H9 (cell line): ENCODE measurements at regions not wholly inside any gene's neighbourhood (a gene's known extent, or its start where the extent isn't known, plus 50 kb on each side); places are given as distances from the start of the nearest gene placed in this dataset.

Experiments used
- DNase-seq: peaks from one replicate; pipeline ENCODE4 v3.0.0-alpha.2; 2017
- H2AFZ ChIP-seq: one replicate; pipeline ENCODE4 v1.6.1; 2013; ENCODE audit warnings: mild to moderate bottlenecking, low read length, control low read depth, moderate library complexity
- H2AK5ac ChIP-seq: 2 replicates; pipeline ENCODE4 v1.6.1; 2013; ENCODE audit warnings: low read length, control low read depth, mixed read lengths; ENCODE audit not compliant: insufficient read length
- H2BK120ac ChIP-seq: one replicate; pipeline ENCODE4 v1.6.1; 2013; ENCODE audit warnings: low read depth, mild to moderate bottlenecking, low read length, control low read depth, inconsistent platforms; ENCODE audit not compliant: poor library complexity, severe bottlenecking
- H2BK12ac ChIP-seq: 2 replicates; pipeline ENCODE4 v1.6.1; 2013; ENCODE audit warnings: low read length, control low read depth, mixed read lengths, low read depth; ENCODE audit not compliant: insufficient read length
- H2BK15ac ChIP-seq: 2 replicates; pipeline ENCODE4 v1.6.1; 2013; ENCODE audit warnings: low read depth, low read length, control low read depth
- H2BK20ac ChIP-seq: one replicate; pipeline ENCODE4 v1.6.1; 2013; ENCODE audit warnings: low read depth, mild to moderate bottlenecking, low read length, control low read depth, inconsistent platforms; ENCODE audit not compliant: poor library complexity, severe bottlenecking
- H2BK5ac ChIP-seq: 2 replicates; pipeline ENCODE4 v1.6.1; 2013; ENCODE audit warnings: low read length, control low read depth, mixed read lengths; ENCODE audit not compliant: insufficient read length
- H3K14ac ChIP-seq: 2 replicates; pipeline ENCODE4 v1.6.1; 2013; ENCODE audit warnings: low read length, control low read depth; ENCODE audit not compliant: insufficient read depth
- H3K18ac ChIP-seq: 2 replicates; pipeline ENCODE4 v1.6.1; 2013; ENCODE audit warnings: low read depth, mild to moderate bottlenecking, mixed read lengths, low read length, control low read depth; ENCODE audit not compliant: insufficient read length
- H3K23ac ChIP-seq: 2 replicates; pipeline ENCODE4 v1.6.1; 2013; ENCODE audit warnings: low read length, control low read depth, mixed read lengths, low read depth; ENCODE audit not compliant: insufficient read length
- H3K23me2 ChIP-seq: 2 replicates; pipeline ENCODE4 v1.6.1; 2013; ENCODE audit warnings: low read depth, mild to moderate bottlenecking, mixed read lengths, low read length, control low read depth; ENCODE audit not compliant: insufficient read length, poor library complexity, severe bottlenecking
- H3K27ac ChIP-seq: 2 replicates; pipeline ENCODE4 v1.5.1; 2013; ENCODE audit warnings: low read length, control low read depth, mixed read lengths, low read depth; ENCODE audit not compliant: insufficient read length
- H3K27me3 ChIP-seq: 2 replicates; pipeline ENCODE4 v1.6.1; 2013; ENCODE audit warnings: low read length, control low read depth, inconsistent platforms; ENCODE audit not compliant: insufficient read depth
- H3K4ac ChIP-seq: 2 replicates; pipeline ENCODE4 v1.6.1; 2013; ENCODE audit warnings: low read depth, mild to moderate bottlenecking, control low read depth, inconsistent platforms, low read length, moderate library complexity
- H3K4me1 ChIP-seq: 2 replicates; pipeline ENCODE4 v1.6.1; 2013; ENCODE audit warnings: low read length, control low read depth, inconsistent platforms; ENCODE audit not compliant: insufficient read depth
- H3K4me2 ChIP-seq: 2 replicates; pipeline ENCODE4 v1.6.1; 2013; ENCODE audit warnings: low read length, control low read depth, mixed read lengths; ENCODE audit not compliant: insufficient read length, insufficient read depth
- H3K56ac ChIP-seq: 2 replicates; pipeline ENCODE4 v1.6.1; 2013; ENCODE audit warnings: low read depth, mild to moderate bottlenecking, mixed read lengths, low read length, control low read depth; ENCODE audit not compliant: insufficient read length
- H3K79me1 ChIP-seq: 2 replicates; pipeline ENCODE4 v1.6.1; 2013; ENCODE audit warnings: low read depth, mild to moderate bottlenecking, moderate library complexity, low read length, control low read depth, inconsistent platforms; ENCODE audit not compliant: insufficient read depth, poor library complexity, severe bottlenecking
- H3K79me2 ChIP-seq: 2 replicates; pipeline ENCODE4 v1.6.1; 2013; ENCODE audit warnings: low read length, control low read depth, inconsistent platforms; ENCODE audit not compliant: insufficient read depth
- H3K9ac ChIP-seq: 2 replicates; pipeline ENCODE4 v1.6.1; 2013; ENCODE audit warnings: low read length, control low read depth, mixed read lengths; ENCODE audit not compliant: insufficient read length; ENCODE audit errors: extremely low read depth
- H3K9me3 ChIP-seq: one replicate; pipeline ENCODE4 v1.6.1; 2013; ENCODE audit warnings: low read depth, low read length, inconsistent platforms; ENCODE audit not compliant: control insufficient read depth
- H3T11ph ChIP-seq: one replicate; pipeline ENCODE4 v1.6.1; 2013; ENCODE audit warnings: mild to moderate bottlenecking, low read length, control low read depth, inconsistent platforms
- H4K20me1 ChIP-seq: one replicate; pipeline ENCODE4 v1.6.1; 2013; ENCODE audit not compliant: control insufficient read depth, insufficient read length, insufficient read depth
- H4K5ac ChIP-seq: 2 replicates; pipeline ENCODE4 v1.6.1; 2013; ENCODE audit warnings: low read depth, mild to moderate bottlenecking, mixed read lengths, low read length, control low read depth; ENCODE audit not compliant: insufficient read length
- H4K8ac ChIP-seq: replicated peaks from 2 replicates; pipeline ENCODE4 v1.6.1; 2013; ENCODE audit warnings: low read length, control low read depth, mixed read lengths, low read depth; ENCODE audit not compliant: insufficient read length
- H4K91ac ChIP-seq: 2 replicates; pipeline ENCODE4 v1.6.1; 2013; ENCODE audit warnings: low read depth, mild to moderate bottlenecking, moderate library complexity, mixed read lengths, low read length, control low read depth; ENCODE audit not compliant: insufficient read length
- H3K27ac Mint-ChIP-seq, 3 experiments: 2 replicates in 2 of 3; 3 replicates in 1 of 3; pipeline ENCODE4 v1.8.0; 2020 to 2021; ENCODE audit warnings: mixed read lengths in 3 of 3, mild to moderate bottlenecking in 1 of 3, moderate library complexity in 1 of 3
- H3K27me3 Mint-ChIP-seq: 2 replicates; pipeline ENCODE4 v1.8.0; 2021; ENCODE audit warnings: low read depth, mild to moderate bottlenecking, moderate library complexity, mixed read lengths
- H3K36me3 Mint-ChIP-seq, 3 experiments: 2 replicates in 2 of 3; 3 replicates in 1 of 3; pipeline ENCODE4 v1.8.0; 2020 to 2021; ENCODE audit warnings: low read depth in 3 of 3, mixed read lengths in 3 of 3; ENCODE audit not compliant: insufficient read depth in 1 of 3
- H3K4me1 Mint-ChIP-seq, 2 experiments: 2 replicates each; pipeline ENCODE4 v1.8.0; 2020; ENCODE audit warnings: mixed read lengths in 2 of 2
- H3K4me3 Mint-ChIP-seq, 2 experiments: 2 replicates in 1 of 2; 3 replicates in 1 of 2; pipeline ENCODE4 v1.8.0; 2020 to 2021; ENCODE audit warnings: mild to moderate bottlenecking in 2 of 2, mixed read lengths in 2 of 2, moderate library complexity in 1 of 2
- H3K9me3 Mint-ChIP-seq, 2 experiments: 2 replicates in 1 of 2; 3 replicates in 1 of 2; pipeline ENCODE4 v1.8.0; 2020; ENCODE audit warnings: mild to moderate bottlenecking in 2 of 2, mixed read lengths in 2 of 2, moderate library complexity in 1 of 2
- CTCF ChIP-seq: fragments of 200-600 bp; sonication (generic); conservative IDR thresholded peaks from 3 replicates; pipeline ENCODE4 v1.8.0; 2021; ENCODE audit warnings: antibody characterized with exemption, mild to moderate bottlenecking
- WGBS: extraction: QIAGEN DNeasy Blood & Tissue Kit; methylation state at CpG from one replicate; pipeline ENCODE4 v1.1.7; 2013; ENCODE audit warnings: missing lambda C conversion rate, low lambda C conversion rate, mixed read lengths; ENCODE audit not compliant: insufficient read length; ENCODE audit errors: extremely low coverage; 5-methylcytosine and 5-hydroxymethylcytosine counted together

DNA sequence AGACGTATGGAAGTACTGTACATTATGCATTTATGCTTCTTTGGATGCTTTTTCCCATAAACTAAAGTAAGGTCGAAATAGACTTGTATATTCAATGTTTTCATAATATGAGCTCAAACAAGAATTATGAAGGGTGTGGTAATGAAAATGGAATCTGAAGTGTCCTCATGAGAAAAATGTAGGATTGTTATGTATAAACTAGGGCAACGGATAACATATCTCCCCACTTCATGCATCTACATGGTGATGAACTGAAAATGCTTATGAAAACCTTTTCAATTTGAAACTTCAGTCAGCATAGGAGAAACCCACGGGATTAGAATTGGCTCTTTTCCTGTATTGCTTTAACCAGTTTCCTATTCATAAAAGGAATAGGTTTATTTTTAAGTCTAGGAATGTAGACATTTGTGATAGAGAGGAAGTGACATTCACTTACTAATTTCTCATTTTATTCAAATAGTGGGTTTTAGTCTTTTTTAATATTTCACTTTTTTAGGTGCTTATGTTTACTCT is 608.2 kb upstream of the GCFC2 start:
- no CpG with 5 or more reads among the region's 4 CpGs for WGBS
- no peaks in the 10 kb centered on the region for H3K36me3 Mint-ChIP-seq
- no peak overlapping the region for H3K56ac ChIP-seq
- no peak overlapping the region for H2BK5ac ChIP-seq
- H3K79me2 ChIP-seq = no peaks in the 10 kb centered on the region
- H3K23me2 ChIP-seq = no peaks in the 10 kb centered on the region
- H2BK15ac ChIP-seq = no peak overlapping the region
- H2AK5ac ChIP-seq = no peak overlapping the region
- H2BK120ac ChIP-seq = no peak overlapping the region
- H4K8ac ChIP-seq = no peak overlapping the region
- no peak overlapping the region for H3K23ac ChIP-seq
- no peak overlapping the region for H2AFZ ChIP-seq
- H3K4me1 ChIP-seq = no peaks in the 10 kb centered on the region
- H3K18ac ChIP-seq = no peak overlapping the region
- H3K27me3 Mint-ChIP-seq = no peaks in the 10 kb centered on the region
- no peak overlapping the region for H3K27ac Mint-ChIP-seq
- DNase-seq = no peak
- H3K4me1 Mint-ChIP-seq = no peaks in the 10 kb centered on the region; a peak in 1 of 4 replicates
- no peak overlapping the region for H2BK20ac ChIP-seq
- no peak overlapping the region for H3K14ac ChIP-seq
- no peak overlapping the region for H3T11ph ChIP-seq
- no peak overlapping the region for H3K4me2 ChIP-seq
- no peak overlapping the region for H3K27ac ChIP-seq
- no peak overlapping the region for H3K4ac ChIP-seq
- no peak for TF ChIP-seq CTCF
- H3K79me1 ChIP-seq = no peaks in the 10 kb centered on the region
- H3K9me3 Mint-ChIP-seq = no peaks in the 10 kb centered on the region; a peak in 1 of 5 replicates
- H3K9me3 ChIP-seq = no peaks in the 10 kb centered on the region
- no peaks in the 10 kb centered on the region for H3K27me3 ChIP-seq
- H3K4me3 Mint-ChIP-seq = no peak overlapping the region
- H4K91ac ChIP-seq = no peak overlapping the region
- no peak overlapping the region for H3K9ac ChIP-seq
- no peak overlapping the region for H2BK12ac ChIP-seq
- no peaks in the 10 kb centered on the region for H4K20me1 ChIP-seq
- no peak overlapping the region for H4K5ac ChIP-seq
